Ascending aorta (tissue), 2 donors: ENCODE measurements at regions not wholly inside any gene's neighbourhood (a gene's known extent, or its start where the extent isn't known, plus 50 kb on each side); places are given as distances from the start of the nearest gene placed in this dataset.
"Not testable (repeated sequence)": the region's sequence is repeated elsewhere in the genome, so short reads cannot be mapped to it uniquely, and the experiment has no call there.

ENCODE experiments used
- DNase-seq, 2 donors: peaks; one replicate each; pipeline ENCODE4 v3.0.0-alpha.2; 2019; ENCODE audit warnings: low spot score in 2 of 2
- H3K27ac ChIP-seq, 2 donors: fragments of 200-600 bp; sonication (generic); one replicate each; pipeline ENCODE4 v1.5.1; 2016 to 2017; ENCODE audit warnings: mild to moderate bottlenecking in 1 of 2
- H3K27me3 ChIP-seq: fragments of 200-600 bp; sonication (generic); one replicate; pipeline ENCODE4 v1.5.1; 2017
- H3K36me3 ChIP-seq, 2 donors: fragments of 200-600 bp; sonication (generic); one replicate each; pipeline ENCODE4 v1.5.1; 2016
- H3K4me1 ChIP-seq, 2 donors: fragments of 200-600 bp; sonication (generic); one replicate each; pipeline ENCODE4 v1.5.1; 2016 to 2017; ENCODE audit warnings: mild to moderate bottlenecking in 1 of 2
- H3K4me3 ChIP-seq, 2 donors: fragments of 200-600 bp; sonication (generic); one replicate each; pipeline ENCODE4 v1.5.1; 2016 to 2017; ENCODE audit warnings: mild to moderate bottlenecking in 1 of 2
- H3K9me3 ChIP-seq, 2 donors: fragments of 200-600 bp; sonication (generic); one replicate each; pipeline ENCODE4 v1.5.1; 2016
- intact Hi-C: fragments of 100-400 bp; cut with DNase I; formaldehyde crosslinking; loops from one replicate; pipeline ENCODE4 v1.15.1; 2023
- TF ChIP-seq, protein P1 (sequence below), 3 experiments: fragments of 200-600 bp in 2 of 3; fragments of 450-650 bp in 1 of 3; sonication (generic) in 2 of 3; IDR thresholded peaks; one replicate each; pipeline ENCODE4 v1.5.1; 2016 to 2019; ENCODE audit warnings: antibody characterized with exemption in 3 of 3, mild to moderate bottlenecking in 1 of 3, moderate library complexity in 1 of 3

DNA sequence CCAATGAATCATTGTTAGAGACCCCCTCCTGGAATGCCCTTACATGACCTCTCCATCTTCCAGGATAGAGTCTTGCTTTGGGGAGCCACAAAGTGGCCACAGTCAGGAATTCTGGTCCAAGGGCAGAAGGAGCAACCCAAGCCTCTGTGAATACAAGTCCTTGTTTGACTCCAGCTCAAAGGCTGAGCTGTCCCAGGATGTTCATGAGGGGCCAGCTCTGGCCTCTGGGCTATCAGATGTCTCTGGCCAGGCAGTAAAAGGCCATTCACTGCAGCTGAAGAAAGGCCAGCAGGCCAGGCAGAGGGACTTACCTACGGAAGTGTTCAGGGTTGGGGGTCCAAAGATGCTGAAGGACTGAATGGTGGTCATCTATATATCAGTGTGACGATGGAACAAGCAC, 98.3 kb upstream of the IPO9 start:
- intact Hi-C loops = no loop called here
- no peaks in the 10 kb centered on the region for H3K9me3 ChIP-seq
- no peak overlapping the region for H3K4me3 ChIP-seq
- no peak for DNase-seq
- H3K36me3 ChIP-seq = no peaks in the 10 kb centered on the region
- TF ChIP-seq, protein P1, sequence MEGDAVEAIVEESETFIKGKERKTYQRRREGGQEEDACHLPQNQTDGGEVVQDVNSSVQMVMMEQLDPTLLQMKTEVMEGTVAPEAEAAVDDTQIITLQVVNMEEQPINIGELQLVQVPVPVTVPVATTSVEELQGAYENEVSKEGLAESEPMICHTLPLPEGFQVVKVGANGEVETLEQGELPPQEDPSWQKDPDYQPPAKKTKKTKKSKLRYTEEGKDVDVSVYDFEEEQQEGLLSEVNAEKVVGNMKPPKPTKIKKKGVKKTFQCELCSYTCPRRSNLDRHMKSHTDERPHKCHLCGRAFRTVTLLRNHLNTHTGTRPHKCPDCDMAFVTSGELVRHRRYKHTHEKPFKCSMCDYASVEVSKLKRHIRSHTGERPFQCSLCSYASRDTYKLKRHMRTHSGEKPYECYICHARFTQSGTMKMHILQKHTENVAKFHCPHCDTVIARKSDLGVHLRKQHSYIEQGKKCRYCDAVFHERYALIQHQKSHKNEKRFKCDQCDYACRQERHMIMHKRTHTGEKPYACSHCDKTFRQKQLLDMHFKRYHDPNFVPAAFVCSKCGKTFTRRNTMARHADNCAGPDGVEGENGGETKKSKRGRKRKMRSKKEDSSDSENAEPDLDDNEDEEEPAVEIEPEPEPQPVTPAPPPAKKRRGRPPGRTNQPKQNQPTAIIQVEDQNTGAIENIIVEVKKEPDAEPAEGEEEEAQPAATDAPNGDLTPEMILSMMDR (IDR thresholded peaks at IDR 0.05) = no peak
- H3K27me3 ChIP-seq = no peaks in the 10 kb centered on the region
- peaks cover 7 to 27% of the 10 kb centered on the region in 2 donors for H3K4me1 ChIP-seq
- no peak overlapping the region for H3K27ac ChIP-seq

DNA sequence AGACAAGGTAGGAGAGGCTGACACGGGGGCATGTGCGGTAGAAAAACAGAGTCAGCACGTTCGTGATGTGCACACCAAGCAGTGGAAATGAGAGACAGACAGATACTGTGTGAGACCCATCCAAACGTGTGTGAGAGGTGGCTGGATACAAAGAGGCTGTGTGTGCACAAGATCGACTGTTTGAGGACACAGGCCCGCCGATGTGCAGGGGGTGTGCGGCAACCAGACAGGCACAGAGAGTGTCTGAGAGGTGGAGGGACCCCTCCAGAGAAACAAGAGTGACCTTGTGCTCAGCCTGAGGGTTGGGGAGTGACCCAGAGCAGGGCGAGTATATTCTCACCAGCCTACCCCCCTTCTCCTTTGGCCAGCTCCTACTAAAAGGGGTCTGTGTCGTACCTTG, 97.8 kb upstream of the IPO9 start:
- DNase-seq = no peak

GRCh38 chr1:201731592-201731991, 97.4 kb upstream of the IPO9 start:
- Histone ChIP-seq H3K4me3 (no peak overlapping the region), H3K36me3 (no peaks in the 10 kb centered on the region), H3K27me3 (no peaks in the 10 kb centered on the region), H3K27ac (no peak overlapping the region), H3K9me3 (no peaks in the 10 kb centered on the region), H3K4me1 (peaks cover 7 to 22% of the 10 kb centered on the region in 2 donors)
- TF ChIP-seq, protein P1 (IDR thresholded peaks at IDR 0.05) = no peak
- intact Hi-C loops = no loop called here
- no peak for DNase-seq

More for the DNA sequence above, 97.8 kb upstream of the IPO9 start:
- no peaks in the 10 kb centered on the region for H3K36me3 ChIP-seq
- H3K27ac ChIP-seq = no peak overlapping the region
- no peak overlapping the region for H3K4me3 ChIP-seq
- peaks cover 7 to 24% of the 10 kb centered on the region in 2 donors for H3K4me1 ChIP-seq
- TF ChIP-seq, protein P1 (IDR thresholded peaks at IDR 0.05) = no peak
- intact Hi-C loops = no loop called here
- no peaks in the 10 kb centered on the region for H3K27me3 ChIP-seq
- no peaks in the 10 kb centered on the region for H3K9me3 ChIP-seq

DNA sequence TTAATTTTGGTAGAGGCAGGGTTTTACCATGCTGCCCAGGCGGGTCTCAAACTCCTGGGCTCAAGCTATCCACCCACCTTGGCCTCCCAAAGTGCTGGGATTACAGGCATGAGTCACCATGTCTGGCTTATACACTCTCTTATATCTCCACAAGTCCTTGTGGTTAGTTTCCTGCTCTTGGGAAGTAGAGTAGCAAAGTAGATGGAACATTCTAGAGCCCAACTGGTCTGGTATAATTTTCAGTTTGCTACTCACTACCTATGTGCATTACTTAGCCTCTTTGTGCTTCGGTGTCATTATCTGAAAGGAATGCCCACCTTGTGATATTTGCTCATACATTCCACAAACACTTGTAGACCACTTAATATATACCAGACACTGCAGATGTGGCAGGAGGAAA, 96.6 kb upstream of the IPO9 start:
- TF ChIP-seq, protein P1 (IDR thresholded peaks at IDR 0.05) = no peak
- Histone ChIP-seq H3K36me3 (no peaks in the 10 kb centered on the region), H3K4me1 (peaks cover 7 to 23% of the 10 kb centered on the region in 2 donors), H3K9me3 (no peaks in the 10 kb centered on the region), H3K27ac (no peak overlapping the region), H3K4me3 (no peak overlapping the region), H3K27me3 (no peaks in the 10 kb centered on the region)
- intact Hi-C loops = no loop called here
- DNase-seq = no peak

- intact Hi-C loops, H3K4me3 ChIP-seq, H3K27ac ChIP-seq, DNase-seq, H3K9me3 ChIP-seq, H3K36me3 ChIP-seq, H3K27me3 ChIP-seq: not testable (repeated sequence)
- H3K4me1 ChIP-seq = peaks cover 14 to 28% of the 10 kb centered on the region in 2 donors
Observed at GRCh38 chr1:201734221-201734620, 94.7 kb upstream of the IPO9 start.

GRCh38 chr1:201734786-201735185, 94.2 kb upstream of the IPO9 start:
- Histone ChIP-seq H3K4me3 (no peak overlapping the region), H3K4me1 (peaks cover 14 to 27% of the 10 kb centered on the region in 2 donors), H3K27ac (peak overlapping the region in 1 of 2 donors; percentile 28), H3K36me3 (no peaks in the 10 kb centered on the region), H3K9me3 (no peaks in the 10 kb centered on the region), H3K27me3 (no peaks in the 10 kb centered on the region)
- TF ChIP-seq, protein P1 (IDR thresholded peaks at IDR 0.05) = no peak
- intact Hi-C loops = no loop called here
- DNase-seq = peak in 1 of 2 donors; percentile 37
